ENCODE measurements at regions not wholly inside any gene's neighbourhood (a gene's known extent, or its start where the extent isn't known, plus 50 kb on each side); places are given as distances from the start of the nearest gene placed in this dataset.

- no peaks in the 10 kb centered on the region for H3K79me2 ChIP-seq (ENCODE audit: control insufficient read depth, insufficient read depth, low read length)
- peaks cover 0 to 18% (median 5%) of the 10 kb centered on the region in 4 experiments for H3K27me3 ChIP-seq (replicated peaks in 1 of 4; ENCODE audit: control extremely low read depth in 1 of 4, control insufficient read depth in 3 of 4, insufficient read depth in 4 of 4, low read length in 3 of 4)
- H3K9ac ChIP-seq (ENCODE audit: low read length) = no peak overlapping the region
- no CpG with 5 or more reads among the region's 5 CpGs for WGBS (ENCODE audit: insufficient coverage)
- no peak overlapping the region for H3K4me2 ChIP-seq (replicated peaks; ENCODE audit: low read depth, low read length, poor library complexity, severe bottlenecking)
- intact Hi-C loops (cut with micrococcal nuclease) = loop anchor here (10.0 kb wide), 1 partner anchor 448 kb away; no protein-coding TSS in a partner anchor
- H3K27me3 Mint-ChIP-seq = peaks cover 47% of the 10 kb centered on the region
- CTCF ChIA-PET = no interaction called here
- H3K4me1 Mint-ChIP-seq = peaks cover 10% of the 10 kb centered on the region
- peaks cover 0 to 2% (median 0%) of the 10 kb centered on the region in 3 donors for H3K9me3 ChIP-seq (ENCODE audit: control extremely low read depth in 1 of 3, control insufficient read depth in 2 of 3, insufficient read depth in 1 of 3, low read length in 2 of 3)
- no peaks in the 10 kb centered on the region for H3K36me3 ChIP-seq (replicated peaks in 1 of 2; ENCODE audit: control extremely low read depth in 1 of 2, control insufficient read depth in 1 of 2, extremely low read depth in 1 of 2, insufficient read depth in 2 of 2, low read length in 1 of 2)
- no peak for DNase-seq
- H3K4me3 ChIP-seq (ENCODE audit: control extremely low read depth in 1 of 5, extremely low read depth in 1 of 5, insufficient read depth in 1 of 5, low read depth in 2 of 5, low read length in 4 of 5) = no peak overlapping the region
- peaks cover 2% of the 10 kb centered on the region for H3K9me3 Mint-ChIP-seq (ENCODE audit: insufficient read depth)
- H3K27ac Mint-ChIP-seq = no peak overlapping the region
- TF ChIP-seq EZH2 (IDR thresholded peaks at IDR 0.05; ENCODE audit: borderline replicate concordance, insufficient read depth, low read depth, low read length, poor library complexity, severe bottlenecking) (no peak), CTCF (IDR thresholded peaks at IDR 0.05) (no peak)
- H2AFZ ChIP-seq (ENCODE audit: insufficient read depth, low read depth, low read length, poor library complexity, severe bottlenecking) = no peak overlapping the region
- peaks cover 7 to 9% of the 10 kb centered on the region in 2 donors for H3K4me1 ChIP-seq (ENCODE audit: control insufficient read depth in 2 of 2, insufficient read depth in 2 of 2, low read length in 2 of 2)
- no peak for ATAC-seq (ENCODE audit: low read depth)
- no peak overlapping the region for H3K4me3 Mint-ChIP-seq
- no peak overlapping the region for H3K27ac ChIP-seq (ENCODE audit: low read length in 2 of 2)
- no peaks in the 10 kb centered on the region for H4K20me1 ChIP-seq (ENCODE audit: control insufficient read depth, insufficient read depth, low read length, poor library complexity, severe bottlenecking)
- POLR2A ChIA-PET = no interaction called here
Observed at GRCh38 chr20:4597215-4597614, 89.0 kb upstream of the PRNP start.

GRCh38 chr20:4593149-4593525 lies 93.1 kb upstream of the PRNP start:
- H3K4me3 Mint-ChIP-seq = peak overlapping the region; percentile 74
- no peak for ATAC-seq (ENCODE audit: low read depth)
- Histone ChIP-seq H3K27me3 (replicated peaks in 1 of 4; ENCODE audit: control extremely low read depth in 1 of 4, control insufficient read depth in 3 of 4, insufficient read depth in 4 of 4, low read length in 3 of 4) (peaks cover 0 to 15% (median 6%) of the 10 kb centered on the region in 4 experiments), H2AFZ (ENCODE audit: insufficient read depth, low read depth, low read length, poor library complexity, severe bottlenecking) (peak overlapping the region; percentile 81), H4K20me1 (ENCODE audit: control insufficient read depth, insufficient read depth, low read length, poor library complexity, severe bottlenecking) (no peaks in the 10 kb centered on the region), H3K36me3 (replicated peaks in 1 of 2; ENCODE audit: control extremely low read depth in 1 of 2, control insufficient read depth in 1 of 2, extremely low read depth in 1 of 2, insufficient read depth in 2 of 2, low read length in 1 of 2) (no peaks in the 10 kb centered on the region), H3K79me2 (ENCODE audit: control insufficient read depth, insufficient read depth, low read length) (no peaks in the 10 kb centered on the region), H3K4me2 (replicated peaks; ENCODE audit: low read depth, low read length, poor library complexity, severe bottlenecking) (peak overlapping the region; percentile 77), H3K4me3 (ENCODE audit: control extremely low read depth in 1 of 5, extremely low read depth in 1 of 5, insufficient read depth in 1 of 5, low read depth in 2 of 5, low read length in 4 of 5) (no peak overlapping the region), H3K9ac (ENCODE audit: low read length) (no peak overlapping the region), H3K4me1 (ENCODE audit: control insufficient read depth in 2 of 2, insufficient read depth in 2 of 2, low read length in 2 of 2) (peaks cover 9 to 10% of the 10 kb centered on the region in 2 donors), H3K27ac (ENCODE audit: low read length in 2 of 2) (no peak overlapping the region), H3K9me3 (ENCODE audit: control extremely low read depth in 1 of 3, control insufficient read depth in 2 of 3, insufficient read depth in 1 of 3, low read length in 2 of 3) (peaks cover 0 to 2% (median 0%) of the 10 kb centered on the region in 3 donors)
- no peak for DNase-seq
- CTCF ChIA-PET = no interaction called here
- H3K27me3 Mint-ChIP-seq = peaks cover 34% of the 10 kb centered on the region
- H3K4me1 Mint-ChIP-seq = peaks cover 7% of the 10 kb centered on the region
- POLR2A ChIA-PET = no interaction called here
- no peak overlapping the region for H3K27ac Mint-ChIP-seq
- TF ChIP-seq CTCF (IDR thresholded peaks at IDR 0.05) = no peak
- TF ChIP-seq EZH2 (IDR thresholded peaks at IDR 0.05; ENCODE audit: borderline replicate concordance, insufficient read depth, low read depth, low read length, poor library complexity, severe bottlenecking) = no peak
- intact Hi-C loops (cut with micrococcal nuclease) = loop anchor here (5.0 to 10.0 kb wide), 2 partner anchors 452 to 916 kb away; no protein-coding TSS in a partner anchor
- peaks cover 2% of the 10 kb centered on the region for H3K9me3 Mint-ChIP-seq (ENCODE audit: insufficient read depth)
- WGBS (ENCODE audit: insufficient coverage) = 75% methylated on average over 7 of the region's 9 CpGs

Measured in B cell (primary cell).